ENCODE measurements at regions not wholly inside any gene's neighbourhood (a gene's known extent, or its start where the extent isn't known, plus 50 kb on each side); places are given as distances from the start of the nearest gene placed in this dataset.

GRCh38 chr1:194056169-194056568 is 869.8 kb upstream of the B3GALT2 start:
- Histone ChIP-seq H3K27ac (ENCODE audit: low read length) (no peak overlapping the region), H3K36me3 (ENCODE audit: insufficient read depth, low read length) (no peaks in the 10 kb centered on the region), H3K4me3 (ENCODE audit: low read depth in 1 of 2, low read length in 2 of 2) (no peak overlapping the region), H3K4me1 (ENCODE audit: insufficient read depth, low read length) (no peaks in the 10 kb centered on the region), H4K20me1 (ENCODE audit: insufficient read depth, low read length) (no peaks in the 10 kb centered on the region), H3K9me3 (ENCODE audit: insufficient read depth, low read length, severe bottlenecking) (no peaks in the 10 kb centered on the region), H3K9ac (ENCODE audit: low read depth, low read length) (no peak overlapping the region), H3K4me2 (ENCODE audit: insufficient read depth, low read length) (no peak overlapping the region), H2AFZ (ENCODE audit: low read depth, low read length) (no peak overlapping the region), H3K79me2 (ENCODE audit: insufficient read depth, low read length) (no peaks in the 10 kb centered on the region), H3K27me3 (ENCODE audit: insufficient read depth, low read length, poor library complexity) (no peaks in the 10 kb centered on the region)
- peak; percentile 56 for ATAC-seq (ENCODE audit: insufficient read depth, low read depth)
- DNase-seq, result peak; percentile 10
- TF ChIP-seq EZH2 (IDR thresholded peaks at IDR 0.05; ENCODE audit: borderline replicate concordance, low read depth, low read length, severe bottlenecking), result no peak

GRCh38 chr1:194055536-194055935 is 869.1 kb upstream of the B3GALT2 start:
- Histone ChIP-seq H3K27me3 (ENCODE audit: insufficient read depth, low read length, poor library complexity) (no peaks in the 10 kb centered on the region), H3K4me3 (ENCODE audit: low read depth in 1 of 2, low read length in 2 of 2) (no peak overlapping the region), H3K79me2 (ENCODE audit: insufficient read depth, low read length) (no peaks in the 10 kb centered on the region), H4K20me1 (ENCODE audit: insufficient read depth, low read length) (no peaks in the 10 kb centered on the region), H3K4me1 (ENCODE audit: insufficient read depth, low read length) (no peaks in the 10 kb centered on the region), H3K9me3 (ENCODE audit: insufficient read depth, low read length, severe bottlenecking) (no peaks in the 10 kb centered on the region), H3K4me2 (ENCODE audit: insufficient read depth, low read length) (no peak overlapping the region), H3K36me3 (ENCODE audit: insufficient read depth, low read length) (no peaks in the 10 kb centered on the region), H2AFZ (ENCODE audit: low read depth, low read length) (no peak overlapping the region), H3K27ac (ENCODE audit: low read length) (no peak overlapping the region), H3K9ac (ENCODE audit: low read depth, low read length) (no peak overlapping the region)
- DNase-seq (no peak), ATAC-seq (ENCODE audit: insufficient read depth, low read depth) (no peak)
- no peak for TF ChIP-seq EZH2 (IDR thresholded peaks at IDR 0.05; ENCODE audit: borderline replicate concordance, low read depth, low read length, severe bottlenecking)
- TF ChIP-seq, protein P1, sequence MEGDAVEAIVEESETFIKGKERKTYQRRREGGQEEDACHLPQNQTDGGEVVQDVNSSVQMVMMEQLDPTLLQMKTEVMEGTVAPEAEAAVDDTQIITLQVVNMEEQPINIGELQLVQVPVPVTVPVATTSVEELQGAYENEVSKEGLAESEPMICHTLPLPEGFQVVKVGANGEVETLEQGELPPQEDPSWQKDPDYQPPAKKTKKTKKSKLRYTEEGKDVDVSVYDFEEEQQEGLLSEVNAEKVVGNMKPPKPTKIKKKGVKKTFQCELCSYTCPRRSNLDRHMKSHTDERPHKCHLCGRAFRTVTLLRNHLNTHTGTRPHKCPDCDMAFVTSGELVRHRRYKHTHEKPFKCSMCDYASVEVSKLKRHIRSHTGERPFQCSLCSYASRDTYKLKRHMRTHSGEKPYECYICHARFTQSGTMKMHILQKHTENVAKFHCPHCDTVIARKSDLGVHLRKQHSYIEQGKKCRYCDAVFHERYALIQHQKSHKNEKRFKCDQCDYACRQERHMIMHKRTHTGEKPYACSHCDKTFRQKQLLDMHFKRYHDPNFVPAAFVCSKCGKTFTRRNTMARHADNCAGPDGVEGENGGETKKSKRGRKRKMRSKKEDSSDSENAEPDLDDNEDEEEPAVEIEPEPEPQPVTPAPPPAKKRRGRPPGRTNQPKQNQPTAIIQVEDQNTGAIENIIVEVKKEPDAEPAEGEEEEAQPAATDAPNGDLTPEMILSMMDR (IDR thresholded peaks at IDR 0.05; ENCODE audit: borderline replicate concordance, extremely low read depth, low read length, poor library complexity, severe bottlenecking), result no peak

DNA sequence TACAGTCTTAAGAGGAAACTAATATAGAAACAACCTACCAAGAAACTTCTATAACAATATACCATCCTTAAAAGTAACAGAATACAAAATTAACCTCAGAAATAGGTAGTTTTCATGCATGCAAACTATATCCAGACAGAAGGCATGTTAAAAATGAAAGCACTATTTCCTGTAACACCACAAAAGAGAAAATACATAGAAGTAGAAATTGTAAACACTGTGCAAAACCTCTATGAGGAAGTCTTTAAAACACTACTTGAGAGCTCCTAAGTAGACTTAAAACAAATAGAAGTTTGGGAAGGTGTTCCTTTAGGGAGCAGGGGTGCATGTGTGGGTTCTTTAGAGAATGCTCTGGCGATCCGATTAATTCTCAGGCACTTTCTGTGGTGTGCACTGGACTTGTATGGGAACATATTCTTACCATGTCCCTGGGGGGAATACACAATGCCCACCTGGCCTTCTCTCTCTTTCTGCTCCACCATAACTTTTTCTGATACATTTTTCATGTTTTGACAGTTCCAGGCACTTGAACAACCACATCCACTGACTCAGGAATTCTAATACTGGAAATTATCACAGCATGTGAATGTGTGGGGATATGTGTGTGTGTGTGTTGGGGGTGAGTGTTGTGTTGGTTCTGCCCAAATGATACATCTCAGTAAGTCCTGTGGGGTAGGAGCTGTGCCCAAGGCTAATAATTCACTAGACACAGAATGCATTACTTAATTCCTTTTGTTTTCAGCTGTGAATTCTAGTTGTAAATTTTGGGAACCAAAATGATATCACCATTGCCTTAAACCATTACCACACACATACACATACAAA is 866.3 kb upstream of the B3GALT2 start:
- Histone ChIP-seq H2AFZ (ENCODE audit: low read depth, low read length) (no peak overlapping the region), H3K36me3 (ENCODE audit: insufficient read depth, low read length) (no peaks in the 10 kb centered on the region), H3K9ac (ENCODE audit: low read depth, low read length) (no peak overlapping the region), H3K79me2 (ENCODE audit: insufficient read depth, low read length) (no peaks in the 10 kb centered on the region), H3K9me3 (ENCODE audit: insufficient read depth, low read length, severe bottlenecking) (no peaks in the 10 kb centered on the region), H3K27ac (ENCODE audit: low read length) (no peak overlapping the region), H3K4me1 (ENCODE audit: insufficient read depth, low read length) (no peaks in the 10 kb centered on the region), H3K4me2 (ENCODE audit: insufficient read depth, low read length) (no peak overlapping the region), H3K4me3 (ENCODE audit: low read depth in 1 of 2, low read length in 2 of 2) (no peak overlapping the region), H3K27me3 (ENCODE audit: insufficient read depth, low read length, poor library complexity) (no peaks in the 10 kb centered on the region), H4K20me1 (ENCODE audit: insufficient read depth, low read length) (no peaks in the 10 kb centered on the region)
- no peak for ATAC-seq (ENCODE audit: insufficient read depth, low read depth)
- no peak for TF ChIP-seq EZH2 (IDR thresholded peaks at IDR 0.05; ENCODE audit: borderline replicate concordance, low read depth, low read length, severe bottlenecking)
- TF ChIP-seq, protein P1 (IDR thresholded peaks at IDR 0.05; ENCODE audit: borderline replicate concordance, extremely low read depth, low read length, poor library complexity, severe bottlenecking), result no peak
- no peak for DNase-seq

GRCh38 chr1:194047921-194048320 is 861.5 kb upstream of the B3GALT2 start:
- DNase-seq (no peak), ATAC-seq (ENCODE audit: insufficient read depth, low read depth) (no peak)
- H3K36me3 ChIP-seq (ENCODE audit: insufficient read depth, low read length), result no peaks in the 10 kb centered on the region
- H3K4me2 ChIP-seq (ENCODE audit: insufficient read depth, low read length), result no peak overlapping the region
- H4K20me1 ChIP-seq (ENCODE audit: insufficient read depth, low read length), result no peaks in the 10 kb centered on the region
- H3K79me2 ChIP-seq (ENCODE audit: insufficient read depth, low read length), result no peaks in the 10 kb centered on the region
- no peak overlapping the region for H2AFZ ChIP-seq (ENCODE audit: low read depth, low read length)
- no peak overlapping the region for H3K27ac ChIP-seq (ENCODE audit: low read length)
- no peak overlapping the region for H3K9ac ChIP-seq (ENCODE audit: low read depth, low read length)
- no peak overlapping the region for H3K4me3 ChIP-seq (ENCODE audit: low read depth in 1 of 2, low read length in 2 of 2)
- no peaks in the 10 kb centered on the region for H3K9me3 ChIP-seq (ENCODE audit: insufficient read depth, low read length, severe bottlenecking)
- TF ChIP-seq, protein P1 (IDR thresholded peaks at IDR 0.05; ENCODE audit: borderline replicate concordance, extremely low read depth, low read length, poor library complexity, severe bottlenecking), result no peak
- TF ChIP-seq EZH2 (IDR thresholded peaks at IDR 0.05; ENCODE audit: borderline replicate concordance, low read depth, low read length, severe bottlenecking), result no peak
- H3K4me1 ChIP-seq (ENCODE audit: insufficient read depth, low read length), result no peaks in the 10 kb centered on the region
- H3K27me3 ChIP-seq (ENCODE audit: insufficient read depth, low read length, poor library complexity), result no peaks in the 10 kb centered on the region
